GM19455 (cell line): ENCODE measurements at regions not wholly inside any gene's neighbourhood (a gene's known extent, or its start where the extent isn't known, plus 50 kb on each side); places are given as distances from the start of the nearest gene placed in this dataset.

Experiments used
- ATAC-seq: cut with Tn5 transposase; IDR thresholded peaks from one replicate; pipeline ENCODE4 v1.9.1; 2021; ENCODE audit not compliant: unreplicated experiment

DNA sequence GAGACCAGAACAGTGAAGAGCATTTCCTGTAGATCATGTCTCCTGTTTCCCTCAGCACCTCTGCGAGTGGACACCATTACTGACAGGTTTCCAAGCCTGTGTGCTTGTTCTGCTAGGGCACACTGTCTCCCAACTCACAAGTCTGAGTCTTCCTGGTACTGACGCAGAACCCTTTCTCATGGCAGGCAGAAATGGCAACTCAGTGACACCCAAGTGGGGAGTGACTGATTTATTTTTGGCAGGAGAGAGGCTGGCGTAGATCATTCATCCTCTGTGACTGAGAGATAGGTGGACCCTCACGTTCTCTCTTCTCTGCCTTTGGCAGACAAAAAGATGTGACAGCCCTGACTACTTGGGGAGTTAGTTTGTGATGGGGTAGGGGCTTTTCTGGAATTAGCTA, 183.4 kb downstream of the RFC3 start:
- no peak for ATAC-seq

DNA sequence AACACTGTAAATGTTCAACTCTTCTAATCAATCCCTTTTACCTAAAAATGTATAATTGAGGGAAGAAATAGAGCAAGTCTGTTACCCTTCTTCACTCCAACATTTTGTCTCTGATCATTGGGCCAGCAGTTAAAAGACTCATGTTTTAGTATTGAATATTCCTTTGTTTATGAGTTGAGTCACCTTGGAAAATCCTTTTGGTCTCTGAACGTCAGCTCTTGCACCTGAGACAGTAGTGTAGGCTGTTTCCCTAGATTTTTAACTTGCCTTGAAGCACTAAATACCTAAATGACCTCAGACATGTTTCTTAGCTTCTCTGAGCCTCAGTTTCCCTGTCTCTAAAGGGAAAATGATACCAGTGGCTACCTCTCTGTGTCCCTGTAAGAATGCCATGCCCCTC, 184.2 kb downstream of the RFC3 start:
- no peak for ATAC-seq

DNA sequence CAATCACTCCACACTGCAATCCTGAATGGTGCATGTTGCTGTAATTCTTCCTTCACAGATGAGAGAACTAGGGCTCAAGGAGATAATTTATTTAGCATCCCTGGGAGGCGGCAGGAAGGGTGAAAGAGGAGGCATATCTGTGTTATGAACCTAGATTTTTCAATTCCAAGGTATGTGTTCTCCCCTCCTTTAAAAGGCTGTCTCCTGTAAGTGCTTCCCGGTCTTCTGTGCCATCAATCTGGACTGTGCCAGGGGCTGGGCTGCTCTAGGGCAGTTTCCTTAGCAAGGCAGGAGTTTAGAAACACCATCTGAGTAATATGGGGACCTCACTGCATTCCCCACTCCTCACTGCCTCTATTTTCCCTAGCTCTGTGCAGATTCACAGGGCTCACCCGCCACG, 185.0 kb downstream of the RFC3 start:
- no peak for ATAC-seq

DNA sequence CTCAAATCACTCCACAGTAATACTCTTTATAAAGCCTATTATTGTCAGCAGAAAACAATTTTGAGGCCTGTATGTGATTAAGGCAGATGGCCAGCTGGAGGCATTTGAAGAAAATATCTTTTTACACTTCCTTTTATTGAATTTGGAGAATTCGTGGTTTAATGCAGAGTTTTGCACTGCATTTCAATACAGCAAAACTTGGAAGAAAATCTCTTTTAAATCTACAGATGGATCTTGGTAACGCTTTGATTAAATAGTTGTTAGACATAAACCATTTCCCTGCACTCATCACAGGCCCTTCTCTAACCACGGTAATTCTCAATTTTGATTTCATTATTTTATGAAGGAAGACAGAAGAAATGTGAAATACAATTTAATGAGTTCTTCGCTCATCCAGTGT, 185.7 kb downstream of the RFC3 start:
- no peak for ATAC-seq

DNA sequence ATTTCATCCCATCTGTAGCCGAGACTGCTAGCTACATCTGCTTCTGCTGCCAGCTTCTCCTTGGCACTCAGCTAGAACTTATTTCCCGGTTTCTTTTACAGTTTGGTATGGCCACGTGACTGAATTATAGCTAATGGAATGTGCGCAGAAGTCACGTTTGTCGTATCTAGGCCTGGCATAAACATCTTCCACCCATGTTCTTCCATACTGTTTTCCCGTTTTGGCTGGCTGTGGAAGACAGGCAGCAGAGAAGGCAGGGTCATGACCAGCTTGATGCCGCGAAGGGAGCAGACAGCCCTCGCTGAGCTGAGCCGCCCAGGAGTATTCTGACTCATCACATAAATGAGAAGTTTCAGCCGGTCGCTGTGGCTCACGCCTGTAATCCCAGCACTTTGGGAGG, 186.7 kb downstream of the RFC3 start:
- ATAC-seq, result no peak

DNA sequence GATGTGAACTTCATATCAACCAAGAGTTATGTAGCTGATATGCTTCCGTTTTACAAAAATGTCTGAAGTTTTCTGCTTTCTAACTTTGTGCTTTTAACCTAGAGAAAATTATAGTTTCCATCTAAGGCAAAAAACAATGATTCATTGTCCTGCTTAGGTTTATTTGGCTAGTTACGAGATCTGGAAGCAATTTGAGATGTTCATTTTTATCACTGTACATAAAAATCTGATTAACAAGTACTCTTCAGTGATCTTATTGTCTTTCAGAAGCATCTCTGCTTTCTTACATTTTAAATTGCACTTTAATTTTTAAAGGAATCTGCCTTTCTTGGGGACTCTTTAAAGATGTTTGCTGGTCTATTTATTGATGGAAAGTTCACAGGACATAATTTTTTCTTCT, 188.1 kb downstream of the RFC3 start:
- no peak for ATAC-seq

DNA sequence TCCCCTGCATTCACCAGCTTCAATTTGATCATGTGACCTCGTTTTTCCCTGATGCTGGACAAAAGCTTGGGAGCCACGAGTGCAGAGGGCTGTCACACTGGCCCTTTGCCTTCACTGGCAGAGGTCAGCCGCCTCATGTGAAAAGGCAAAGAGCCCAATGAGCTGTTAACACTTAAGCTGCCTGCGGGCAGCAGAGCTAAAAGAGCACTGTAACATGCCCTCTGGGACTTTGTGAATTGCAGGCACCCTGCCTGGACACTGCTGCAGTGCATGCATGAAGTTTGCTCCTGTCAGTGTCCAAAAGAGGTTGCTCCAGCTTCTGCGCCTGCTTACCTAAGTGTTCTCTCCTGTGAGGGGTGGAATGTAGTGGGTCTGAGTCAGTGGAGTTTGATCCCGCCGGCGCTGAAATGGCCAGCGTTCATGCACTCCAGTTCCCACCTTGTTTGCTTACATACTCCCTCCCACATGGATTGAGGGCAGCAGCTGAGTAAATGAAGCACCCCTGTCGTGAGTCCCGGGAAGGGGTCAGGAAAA, 193.7 kb downstream of the RFC3 start:
- ATAC-seq, result no peak

DNA sequence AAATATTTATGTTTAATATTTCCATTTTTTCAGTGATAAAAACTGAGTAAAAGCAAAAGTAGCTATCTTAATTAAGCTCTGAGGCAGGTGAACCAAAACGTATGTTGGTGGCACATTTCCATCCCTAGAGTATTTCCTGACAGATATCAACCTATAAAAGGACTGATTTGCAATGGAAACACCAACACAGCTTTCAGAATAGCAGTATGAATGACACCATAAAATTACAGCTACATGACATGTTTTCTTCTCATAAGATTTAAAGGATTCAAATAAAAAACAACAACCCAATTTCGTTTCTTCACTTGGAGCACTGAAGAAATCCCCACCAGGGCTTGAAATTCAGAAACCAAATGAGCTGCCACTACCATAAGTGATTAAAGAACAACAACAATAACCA, 194.4 kb downstream of the RFC3 start:
- no peak for ATAC-seq

DNA sequence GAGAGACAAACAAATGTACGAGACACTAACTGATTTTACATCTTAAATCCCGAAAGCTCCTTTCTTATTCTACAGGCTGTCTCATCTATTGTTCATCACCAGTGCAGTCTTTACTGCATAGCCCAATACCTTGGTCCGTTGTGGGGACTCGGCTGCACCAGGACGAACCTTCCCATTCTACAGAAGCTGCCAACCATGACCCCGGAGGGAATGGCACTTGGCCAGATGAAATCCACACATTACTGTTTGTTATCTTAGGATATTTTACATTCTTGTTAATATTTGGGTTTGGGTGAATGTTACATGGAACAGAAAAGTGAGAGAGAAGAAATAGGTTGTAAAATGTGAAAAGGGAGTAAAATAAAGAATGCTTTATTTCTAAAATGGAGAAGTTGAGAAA, 195.1 kb downstream of the RFC3 start:
- no peak for ATAC-seq

DNA sequence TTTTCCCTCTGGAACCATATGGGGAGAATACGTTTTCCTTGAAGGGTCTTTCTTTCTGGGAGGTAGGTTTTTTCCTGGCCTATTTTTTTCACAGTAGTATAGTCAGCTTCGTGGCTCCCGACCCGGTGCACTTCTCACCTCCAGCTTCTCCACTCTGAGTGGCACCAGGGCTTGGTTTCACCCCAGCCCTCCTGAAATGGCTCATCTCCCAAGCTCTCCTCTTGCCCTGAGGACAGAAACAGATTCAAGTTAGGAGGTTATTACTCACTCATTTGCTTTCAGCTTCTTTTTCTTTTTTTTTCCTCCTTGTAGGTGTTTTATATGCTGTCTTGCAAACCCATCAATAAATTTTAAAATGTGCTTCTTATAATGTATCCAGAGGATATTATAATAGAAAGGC, 199.3 kb downstream of the RFC3 start:
- ATAC-seq, result no peak

DNA sequence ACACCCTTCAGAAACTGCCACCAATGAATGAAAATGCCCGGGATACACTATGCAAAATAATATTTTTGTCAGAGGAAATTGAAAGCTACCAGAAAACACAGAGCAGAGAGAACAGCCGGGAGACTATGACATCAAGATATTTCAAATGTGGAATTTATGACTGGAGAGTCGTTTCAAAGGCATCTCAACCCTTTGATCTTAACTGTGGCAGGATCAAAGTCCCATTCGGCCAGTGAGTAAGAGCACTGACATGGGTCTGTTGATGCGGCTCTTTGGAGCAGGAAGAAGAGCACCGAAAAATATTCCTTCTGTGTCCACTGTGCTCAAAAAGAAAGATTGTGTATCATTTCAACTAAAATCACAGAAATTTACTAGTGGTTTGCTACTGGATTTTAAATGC, 201.9 kb downstream of the RFC3 start:
- ATAC-seq, result no peak

DNA sequence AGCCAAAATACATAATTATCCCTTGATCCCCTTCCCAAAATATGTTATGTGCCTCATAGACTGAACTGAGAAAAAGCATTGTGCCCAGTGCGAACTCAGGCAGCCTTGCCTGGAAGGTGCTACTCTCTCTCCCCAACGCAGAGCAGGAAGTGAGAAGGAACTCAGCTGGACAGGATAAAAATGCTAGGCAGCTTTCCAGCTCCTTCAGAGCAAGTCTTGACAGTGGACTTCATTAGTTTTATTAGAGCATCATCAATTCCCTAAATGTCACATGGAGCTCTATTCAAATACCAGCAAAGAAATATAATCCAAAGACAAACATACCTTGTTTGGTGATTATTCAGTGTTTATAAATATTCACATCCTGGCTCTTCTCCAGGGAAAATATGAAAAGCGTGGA, 202.4 kb downstream of the RFC3 start:
- no peak for ATAC-seq

DNA sequence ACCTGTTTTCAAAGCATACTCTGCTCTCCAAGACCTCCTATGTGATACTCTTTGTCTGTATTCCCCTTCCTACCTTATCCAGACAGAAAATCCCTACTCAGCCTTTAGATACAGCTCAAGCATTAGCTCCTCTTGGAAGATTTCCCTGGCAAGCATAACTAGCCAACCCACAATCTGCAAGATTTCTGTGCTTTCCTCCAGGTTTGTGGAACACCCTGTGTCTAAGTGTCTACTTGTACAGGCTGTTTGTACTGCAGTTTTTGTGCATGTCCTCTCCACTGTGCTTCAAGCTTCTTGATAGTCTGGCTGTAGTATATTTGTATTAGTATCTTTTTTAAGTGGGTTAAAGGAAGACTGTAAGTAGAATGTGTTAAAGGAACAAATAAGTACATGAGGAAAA, 203.7 kb downstream of the RFC3 start:
- no peak for ATAC-seq

DNA sequence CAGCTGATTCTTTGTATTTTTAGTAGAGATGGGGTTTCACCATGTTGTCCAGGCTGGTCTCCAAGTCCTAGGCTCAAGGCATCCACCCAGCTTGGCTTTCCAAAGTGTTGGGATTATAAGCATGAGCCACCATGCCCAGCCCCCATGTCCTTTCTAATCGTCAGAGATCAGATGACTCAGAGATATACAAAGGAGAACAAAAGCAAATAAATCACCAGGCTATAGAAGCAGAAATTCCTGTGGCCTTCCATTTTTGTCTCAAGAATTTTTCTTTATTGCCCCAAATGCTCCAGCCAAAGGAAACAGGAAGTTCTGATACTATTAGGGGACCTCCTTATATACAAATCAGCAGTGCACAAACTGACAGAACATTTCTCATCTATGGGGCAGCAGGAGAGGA, 207.8 kb downstream of the RFC3 start:
- ATAC-seq, result no peak

DNA sequence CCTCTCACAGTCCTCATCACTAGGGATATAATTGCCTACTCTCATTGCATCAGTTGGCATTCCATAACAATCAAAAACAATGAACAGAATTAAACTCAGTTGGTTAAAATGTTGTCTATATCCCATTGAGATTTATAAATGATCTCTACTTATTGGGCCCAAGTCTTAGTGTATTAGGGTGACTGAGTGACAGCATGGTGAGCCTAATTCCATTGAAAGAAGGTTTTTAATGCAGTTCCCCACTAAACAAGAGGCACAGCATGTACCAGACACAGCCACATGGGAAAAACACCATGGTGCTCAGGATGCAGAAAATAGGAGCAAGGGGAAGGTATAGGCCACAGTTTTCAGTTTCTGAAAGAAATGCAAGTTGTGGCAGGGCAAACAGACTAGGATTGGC, 208.4 kb downstream of the RFC3 start:
- no peak for ATAC-seq

DNA sequence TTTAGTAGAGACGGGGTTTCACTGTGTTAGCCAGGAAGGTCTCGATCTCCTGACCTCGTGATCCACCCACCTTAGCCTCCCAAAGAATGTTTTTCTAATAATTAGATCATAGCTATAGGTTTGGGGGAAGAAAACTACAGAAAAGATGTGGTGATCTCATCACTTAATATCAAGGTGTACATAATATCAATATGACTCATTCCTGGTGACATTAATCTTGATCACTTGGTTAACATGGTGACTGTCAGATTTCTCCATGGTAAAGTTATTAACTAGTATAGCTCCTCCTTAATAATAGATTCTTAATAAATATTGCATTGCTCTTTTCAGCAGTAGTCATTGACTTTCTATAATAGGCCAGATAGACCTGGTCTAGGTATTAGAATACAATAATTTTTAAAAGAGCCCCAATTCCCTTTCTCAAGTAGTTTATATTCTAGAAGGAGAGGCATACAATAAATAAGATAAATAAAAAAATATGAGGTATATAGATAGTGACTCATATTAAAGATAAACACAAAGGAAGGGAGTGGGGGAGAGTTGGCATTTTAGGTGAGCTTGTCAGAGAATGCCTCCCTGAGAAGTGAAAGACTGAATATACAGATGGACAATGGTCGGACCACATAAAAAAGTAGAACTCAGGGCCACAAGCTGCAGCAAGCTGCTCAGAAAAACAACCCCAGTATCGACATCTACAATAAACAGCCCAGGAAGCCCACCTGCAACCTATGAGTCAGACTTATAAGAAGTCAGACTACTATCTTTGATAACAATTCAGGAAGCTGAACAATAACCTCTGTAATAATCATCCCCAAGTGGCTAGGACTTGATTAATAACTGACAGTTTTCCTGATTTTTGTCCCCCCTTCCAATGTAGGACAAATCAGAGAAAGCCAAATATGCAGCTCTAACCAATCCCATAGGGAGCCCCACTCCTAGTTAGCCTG, 210.8 kb downstream of the RFC3 start:
- ATAC-seq, result no peak

DNA sequence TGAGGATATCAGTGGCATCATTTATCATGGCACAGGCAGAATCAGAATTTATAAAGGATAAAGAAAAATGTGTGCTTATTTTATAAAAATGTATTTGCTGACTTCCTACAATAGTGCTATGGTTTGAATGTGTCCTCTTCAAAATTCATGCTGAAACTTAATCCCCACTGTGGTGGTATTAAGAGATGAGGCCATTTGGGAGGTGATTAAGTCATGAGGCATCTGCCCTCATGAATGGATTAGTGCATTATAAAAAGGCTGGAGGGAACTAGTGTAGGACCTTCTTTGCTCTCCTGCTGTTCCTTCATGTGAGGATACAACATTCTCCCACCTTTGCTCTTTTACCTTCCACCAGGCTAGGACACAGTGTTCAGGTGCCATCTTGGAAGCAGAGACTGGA, 212.8 kb downstream of the RFC3 start:
- ATAC-seq, result no peak

DNA sequence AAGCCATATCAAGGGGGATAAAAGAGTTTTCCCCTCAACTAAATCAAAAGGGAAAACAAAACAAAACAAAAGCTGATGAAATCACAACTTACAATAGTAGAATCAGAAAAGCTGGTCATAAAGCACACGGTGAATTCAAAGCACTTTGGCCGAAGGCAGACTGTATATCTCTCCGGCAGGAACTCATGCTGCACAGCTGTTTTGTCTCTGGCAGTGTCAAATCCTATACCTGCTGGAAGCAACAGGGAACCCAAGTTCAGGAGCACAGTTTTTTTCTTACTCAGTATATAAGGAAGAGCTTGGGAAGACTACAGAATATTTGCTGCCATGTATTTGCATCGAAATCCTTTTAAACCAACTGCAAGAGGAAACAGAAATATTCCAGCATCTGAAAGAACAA, 213.7 kb downstream of the RFC3 start:
- no peak for ATAC-seq

DNA sequence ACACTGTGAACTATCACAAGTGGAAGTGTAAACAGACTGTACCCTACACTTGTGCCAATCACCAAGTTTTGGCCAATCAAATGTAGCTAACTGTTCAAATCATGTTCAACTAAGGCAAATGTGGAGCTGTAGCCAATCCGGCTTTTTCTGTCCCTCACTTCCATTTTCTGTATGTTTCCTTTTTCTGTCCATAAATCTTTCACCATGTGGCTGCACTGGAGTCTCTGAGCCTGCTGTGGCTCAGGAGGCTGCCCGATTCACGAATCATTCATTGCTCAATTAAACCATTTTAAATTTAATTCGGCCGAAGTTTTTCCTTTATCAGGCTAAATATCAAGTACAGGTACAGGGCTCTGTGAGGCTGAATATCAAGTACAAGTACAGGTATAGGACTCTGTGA, 216.5 kb downstream of the RFC3 start:
- ATAC-seq, result no peak

DNA sequence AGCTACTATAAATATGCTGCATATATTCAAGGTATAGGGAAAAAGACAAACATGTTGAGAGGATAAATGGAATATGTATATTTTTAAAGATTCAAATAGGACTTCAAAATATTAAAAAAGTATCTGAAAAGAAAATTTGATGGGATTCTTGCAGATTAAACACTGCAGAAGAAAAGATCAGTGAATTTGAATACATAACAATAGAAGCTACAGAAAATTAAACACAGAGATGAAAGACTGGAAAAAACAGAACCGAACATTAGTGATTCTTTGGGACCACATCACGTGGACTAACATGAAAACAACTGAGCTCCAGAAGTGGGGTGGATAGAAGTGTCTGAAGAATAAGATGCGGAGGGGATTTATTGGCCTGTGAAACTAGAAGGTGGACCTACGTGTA, 217.2 kb downstream of the RFC3 start:
- no peak for ATAC-seq

DNA sequence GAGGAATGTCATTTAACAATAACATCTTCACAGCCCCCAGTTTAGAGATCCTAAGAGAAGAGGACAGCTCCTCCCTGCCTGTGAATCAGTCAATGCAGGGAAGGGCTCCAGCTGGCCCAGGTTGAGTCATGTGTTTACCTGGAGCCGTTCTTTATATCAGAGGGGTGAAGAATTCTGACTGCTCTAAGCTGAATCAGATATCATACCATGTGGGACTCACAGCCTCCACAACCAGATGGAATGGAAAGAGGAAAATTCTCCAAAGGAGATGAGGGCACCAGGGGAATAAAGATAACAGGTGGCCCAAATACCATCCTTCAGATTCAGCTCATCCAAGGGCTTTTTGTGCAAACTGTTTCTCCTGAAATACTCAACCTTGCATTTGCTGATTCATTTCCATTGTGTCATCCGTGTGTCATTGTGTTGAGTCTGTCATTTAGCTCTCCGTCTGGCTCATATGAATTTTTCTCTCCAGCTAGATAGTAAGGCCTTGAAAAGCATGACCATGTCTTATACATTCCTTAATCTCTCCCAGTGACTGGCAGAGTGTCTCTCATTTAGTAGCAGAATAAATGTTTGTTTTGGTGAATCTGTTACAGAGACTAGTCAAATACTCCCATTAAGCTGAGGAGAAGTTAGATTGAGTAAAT, 217.9 kb downstream of the RFC3 start:
- no peak for ATAC-seq
